ENCODE measurements at regions not wholly inside any gene's neighbourhood (a gene's known extent, or its start where the extent isn't known, plus 50 kb on each side); places are given as distances from the start of the nearest gene placed in this dataset.

DNA sequence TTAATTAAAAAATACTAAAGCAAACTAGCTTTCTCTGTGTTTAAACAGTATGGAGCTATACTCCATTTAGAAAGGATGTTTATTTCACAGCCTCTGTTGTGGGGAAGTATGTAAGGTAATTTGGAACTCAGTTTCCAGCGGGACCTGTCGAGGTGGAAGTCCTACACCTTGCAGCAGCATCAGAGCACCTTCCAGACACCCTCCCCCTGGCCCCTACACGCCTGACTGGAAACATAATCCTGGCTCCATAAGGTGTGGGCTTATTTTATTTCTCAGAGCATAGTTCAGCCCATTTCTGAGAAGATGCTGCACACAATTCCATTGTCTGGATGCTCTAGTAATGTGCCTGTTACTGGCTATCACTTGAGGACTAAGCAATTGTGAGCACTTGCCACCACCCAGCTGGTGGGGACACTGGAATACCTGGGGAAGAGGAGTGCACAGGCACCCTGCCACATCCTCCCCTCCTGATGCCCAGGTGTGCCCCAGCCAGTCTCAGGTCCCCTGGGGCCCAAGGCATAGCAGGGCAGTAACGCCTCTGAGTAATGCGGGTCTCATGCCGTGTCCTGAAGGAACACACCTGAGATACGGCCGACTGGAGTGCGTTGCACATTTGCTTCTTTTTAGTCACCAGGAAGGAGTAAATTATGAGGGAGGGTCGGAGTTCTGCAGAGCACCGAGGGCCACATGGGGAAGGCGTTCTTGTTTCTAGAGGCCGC is 556.5 kb downstream of the QKI start:
- Histone ChIP-seq H3K4ac (ENCODE audit: low read depth, low read length) (no peak overlapping the region), H2AFZ (ENCODE audit: low read length) (no peak overlapping the region), H3K79me1 (ENCODE audit: insufficient read depth, low read depth, low read length, poor library complexity, severe bottlenecking) (no peaks in the 10 kb centered on the region), H3K9me3 (ENCODE audit: control insufficient read depth, low read depth, low read length) (no peaks in the 10 kb centered on the region), H3K14ac (ENCODE audit: insufficient read depth, low read length) (no peak overlapping the region), H2AK5ac (ENCODE audit: insufficient read length, low read length) (no peak overlapping the region), H2BK15ac (ENCODE audit: low read depth, low read length) (no peak overlapping the region), H3K27me3 (ENCODE audit: insufficient read depth, low read length) (no peaks in the 10 kb centered on the region), H3K4me1 (ENCODE audit: insufficient read depth, low read length) (no peaks in the 10 kb centered on the region), H3K27ac (ENCODE audit: insufficient read length, low read depth, low read length) (no peak overlapping the region), H3K18ac (ENCODE audit: insufficient read length, low read depth, low read length) (no peak overlapping the region), H2BK20ac (ENCODE audit: low read depth, low read length, poor library complexity, severe bottlenecking) (no peak overlapping the region), H2BK5ac (ENCODE audit: insufficient read length, low read length) (no peak overlapping the region), H3K9ac (ENCODE audit: extremely low read depth, insufficient read length, low read length) (no peak overlapping the region), H2BK120ac (ENCODE audit: low read depth, low read length, poor library complexity, severe bottlenecking) (no peak overlapping the region), H3K4me2 (ENCODE audit: insufficient read depth, insufficient read length, low read length) (no peak overlapping the region), H3K23me2 (ENCODE audit: insufficient read length, low read depth, low read length, poor library complexity, severe bottlenecking) (no peaks in the 10 kb centered on the region), H4K20me1 (ENCODE audit: control insufficient read depth, insufficient read depth, insufficient read length) (no peaks in the 10 kb centered on the region), H3K56ac (ENCODE audit: insufficient read length, low read depth, low read length) (no peak overlapping the region), H4K5ac (ENCODE audit: insufficient read length, low read depth, low read length) (no peak overlapping the region), H3K23ac (ENCODE audit: insufficient read length, low read depth, low read length) (no peak overlapping the region), H3K79me2 (ENCODE audit: insufficient read depth, low read length) (no peaks in the 10 kb centered on the region), H4K91ac (ENCODE audit: insufficient read length, low read depth, low read length) (no peak overlapping the region), H2BK12ac (ENCODE audit: insufficient read length, low read depth, low read length) (no peak overlapping the region), H3T11ph (ENCODE audit: low read length) (no peak overlapping the region), H4K8ac (replicated peaks; ENCODE audit: insufficient read length, low read depth, low read length) (no peak overlapping the region)
- Mint-ChIP-seq H3K4me3 (no peak overlapping the region), H3K27ac (no peak overlapping the region), H3K27me3 (ENCODE audit: low read depth) (no peaks in the 10 kb centered on the region; the same call in 1 of the 2 replicates), H3K36me3 (ENCODE audit: insufficient read depth in 1 of 3, low read depth in 3 of 3) (no peaks in the 10 kb centered on the region), H3K4me1 (no peaks in the 10 kb centered on the region), H3K9me3 (peaks cover under 1 to 8% of the 10 kb centered on the region in 2 experiments; a peak in 3 of 5 replicates)
- TF ChIP-seq, protein P1, sequence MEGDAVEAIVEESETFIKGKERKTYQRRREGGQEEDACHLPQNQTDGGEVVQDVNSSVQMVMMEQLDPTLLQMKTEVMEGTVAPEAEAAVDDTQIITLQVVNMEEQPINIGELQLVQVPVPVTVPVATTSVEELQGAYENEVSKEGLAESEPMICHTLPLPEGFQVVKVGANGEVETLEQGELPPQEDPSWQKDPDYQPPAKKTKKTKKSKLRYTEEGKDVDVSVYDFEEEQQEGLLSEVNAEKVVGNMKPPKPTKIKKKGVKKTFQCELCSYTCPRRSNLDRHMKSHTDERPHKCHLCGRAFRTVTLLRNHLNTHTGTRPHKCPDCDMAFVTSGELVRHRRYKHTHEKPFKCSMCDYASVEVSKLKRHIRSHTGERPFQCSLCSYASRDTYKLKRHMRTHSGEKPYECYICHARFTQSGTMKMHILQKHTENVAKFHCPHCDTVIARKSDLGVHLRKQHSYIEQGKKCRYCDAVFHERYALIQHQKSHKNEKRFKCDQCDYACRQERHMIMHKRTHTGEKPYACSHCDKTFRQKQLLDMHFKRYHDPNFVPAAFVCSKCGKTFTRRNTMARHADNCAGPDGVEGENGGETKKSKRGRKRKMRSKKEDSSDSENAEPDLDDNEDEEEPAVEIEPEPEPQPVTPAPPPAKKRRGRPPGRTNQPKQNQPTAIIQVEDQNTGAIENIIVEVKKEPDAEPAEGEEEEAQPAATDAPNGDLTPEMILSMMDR (conservative IDR thresholded peaks at IDR 0.05): no peak
- no CpG with 5 or more reads among the region's 13 CpGs for WGBS (ENCODE audit: extremely low coverage, insufficient read length, low lambda C conversion rate)
- DNase-seq: no peak

All from H9 (cell line).